Esophagus muscularis mucosa (tissue), 3 donors: ENCODE measurements at regions not wholly inside any gene's neighbourhood (a gene's known extent, or its start where the extent isn't known, plus 50 kb on each side); places are given as distances from the start of the nearest gene placed in this dataset.
"Not testable (repeated sequence)": the region's sequence is repeated elsewhere in the genome, so short reads cannot be mapped to it uniquely, and the experiment has no call there.

Experiments used
- CTCF ChIP-seq, 3 experiments: fragments of 200-600 bp in 2 of 3; fragments of 450-650 bp in 1 of 3; sonication (generic) in 2 of 3; IDR thresholded peaks; one replicate each; pipeline ENCODE4 v1.5.1; 2017 to 2019; ENCODE audit warnings: antibody characterized with exemption in 3 of 3, mild to moderate bottlenecking in 2 of 3, moderate library complexity in 1 of 3
- POLR2A ChIP-seq: fragments of 450-650 bp; IDR thresholded peaks from one replicate; pipeline ENCODE4 v1.6.1; 2017; ENCODE audit warnings: antibody characterized with exemption, moderate library complexity, mild to moderate bottlenecking, low read depth
- POLR2AphosphoS5 ChIP-seq, 2 donors: sonication (generic); formaldehyde crosslinking; IDR thresholded peaks; one replicate each; pipeline ENCODE4 v1.6.1; 2017; ENCODE audit warnings: antibody characterized with exemption in 2 of 2

GRCh38 chr11:67886672-67887071 lies 117.2 kb downstream of the UNC93B1 start:
- not testable (repeated sequence) for TF ChIP-seq CTCF (IDR thresholded peaks at IDR 0.05); POLR2A; POLR2AphosphoS5 (IDR thresholded peaks at IDR 0.05)
